ENCODE measurements at regions not wholly inside any gene's neighbourhood (a gene's known extent, or its start where the extent isn't known, plus 50 kb on each side); places are given as distances from the start of the nearest gene placed in this dataset.

- TF ChIP-seq, protein P1, sequence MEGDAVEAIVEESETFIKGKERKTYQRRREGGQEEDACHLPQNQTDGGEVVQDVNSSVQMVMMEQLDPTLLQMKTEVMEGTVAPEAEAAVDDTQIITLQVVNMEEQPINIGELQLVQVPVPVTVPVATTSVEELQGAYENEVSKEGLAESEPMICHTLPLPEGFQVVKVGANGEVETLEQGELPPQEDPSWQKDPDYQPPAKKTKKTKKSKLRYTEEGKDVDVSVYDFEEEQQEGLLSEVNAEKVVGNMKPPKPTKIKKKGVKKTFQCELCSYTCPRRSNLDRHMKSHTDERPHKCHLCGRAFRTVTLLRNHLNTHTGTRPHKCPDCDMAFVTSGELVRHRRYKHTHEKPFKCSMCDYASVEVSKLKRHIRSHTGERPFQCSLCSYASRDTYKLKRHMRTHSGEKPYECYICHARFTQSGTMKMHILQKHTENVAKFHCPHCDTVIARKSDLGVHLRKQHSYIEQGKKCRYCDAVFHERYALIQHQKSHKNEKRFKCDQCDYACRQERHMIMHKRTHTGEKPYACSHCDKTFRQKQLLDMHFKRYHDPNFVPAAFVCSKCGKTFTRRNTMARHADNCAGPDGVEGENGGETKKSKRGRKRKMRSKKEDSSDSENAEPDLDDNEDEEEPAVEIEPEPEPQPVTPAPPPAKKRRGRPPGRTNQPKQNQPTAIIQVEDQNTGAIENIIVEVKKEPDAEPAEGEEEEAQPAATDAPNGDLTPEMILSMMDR (IDR thresholded peaks at IDR 0.05; ENCODE audit: insufficient read depth, low read length) = no peak
- H3K4me3 ChIP-seq (ENCODE audit: low read depth, low read length) = no peak overlapping the region
Observed at GRCh38 chrX:77293331-77293995, 153.7 kb upstream of the FGF16 start.

GRCh38 chrX:77298296-77298695, 148.9 kb upstream of the FGF16 start:
- no peak overlapping the region for H3K4me3 ChIP-seq (ENCODE audit: low read depth, low read length)
- TF ChIP-seq, protein P1 (IDR thresholded peaks at IDR 0.05; ENCODE audit: insufficient read depth, low read length) = no peak
- DNase-seq (ENCODE audit: low read depth) = no peak

More at GRCh38 chrX:77293331-77293995, 153.7 kb upstream of the FGF16 start:
- DNase-seq (ENCODE audit: low read depth) = no peak

DNA sequence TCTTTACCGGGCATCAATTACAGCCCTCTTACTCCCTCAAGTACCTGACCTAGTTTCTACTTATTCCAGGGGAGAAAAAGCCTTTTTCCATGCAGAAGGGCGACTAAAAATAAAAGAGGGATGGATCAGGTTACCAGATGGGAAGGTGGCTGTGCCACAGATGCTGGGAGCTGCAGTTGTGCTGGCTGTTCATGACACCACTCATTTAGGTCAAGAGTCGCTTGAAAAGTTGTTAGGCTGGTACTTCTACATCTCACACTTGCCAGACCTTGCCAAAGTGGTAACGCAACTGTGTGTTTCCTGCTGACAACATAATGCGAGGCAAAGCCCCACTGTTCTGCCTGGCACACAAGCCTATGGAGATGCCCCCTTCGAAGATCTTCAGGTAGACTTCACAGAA, 148.4 kb upstream of the FGF16 start:
- DNase-seq (ENCODE audit: low read depth) = no peak
- no peak overlapping the region for H3K4me3 ChIP-seq (ENCODE audit: low read depth, low read length)
- TF ChIP-seq, protein P1 (IDR thresholded peaks at IDR 0.05; ENCODE audit: insufficient read depth, low read length) = no peak

DNA sequence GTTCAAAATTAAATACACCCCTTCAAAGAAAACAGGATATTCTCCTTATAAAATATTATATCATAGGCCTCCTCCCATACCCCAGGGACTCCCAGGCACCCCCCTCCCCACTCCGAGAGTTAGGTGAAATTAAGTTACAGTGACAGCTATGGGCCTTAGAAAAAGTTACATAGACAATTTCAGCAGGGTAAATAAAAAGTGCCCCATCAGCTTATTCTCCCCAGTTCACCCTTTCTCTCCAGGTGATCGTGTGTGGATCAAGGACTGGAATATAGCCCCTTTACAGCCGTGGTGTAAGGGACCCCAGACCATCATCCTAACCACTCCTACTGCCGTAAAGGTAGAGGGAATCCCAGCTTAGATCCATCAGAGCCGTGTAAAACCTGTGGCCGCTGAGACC, 147.6 kb upstream of the FGF16 start:
- no peak for DNase-seq (ENCODE audit: low read depth)
- H3K4me3 ChIP-seq (ENCODE audit: low read depth, low read length) = no peak overlapping the region
- TF ChIP-seq, protein P1 (IDR thresholded peaks at IDR 0.05; ENCODE audit: insufficient read depth, low read length) = no peak

DNA sequence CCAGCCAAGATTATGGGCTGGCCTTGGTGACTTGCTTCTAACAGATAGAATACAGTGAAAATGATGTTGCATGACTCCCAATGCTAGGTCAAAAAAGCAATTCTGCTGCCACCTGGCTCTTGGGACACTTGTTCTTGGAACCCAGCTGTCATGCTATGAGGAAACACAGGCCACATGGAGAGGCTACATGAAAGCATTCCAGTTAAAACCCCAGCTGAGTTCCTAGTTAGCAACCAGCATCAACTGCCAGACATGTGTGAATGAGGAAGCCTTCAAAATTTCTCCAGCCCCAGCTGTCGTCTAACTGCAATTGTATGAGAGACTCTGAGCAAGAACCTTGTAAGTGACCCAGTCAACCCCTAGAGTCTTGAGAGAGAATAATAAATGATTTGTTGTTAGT, 105.2 kb upstream of the FGF16 start:
- H3K4me3 ChIP-seq (ENCODE audit: low read depth, low read length) = no peak overlapping the region
- TF ChIP-seq, protein P1 (IDR thresholded peaks at IDR 0.05; ENCODE audit: insufficient read depth, low read length) = no peak
- DNase-seq (ENCODE audit: low read depth) = peak; percentile 27

DNA sequence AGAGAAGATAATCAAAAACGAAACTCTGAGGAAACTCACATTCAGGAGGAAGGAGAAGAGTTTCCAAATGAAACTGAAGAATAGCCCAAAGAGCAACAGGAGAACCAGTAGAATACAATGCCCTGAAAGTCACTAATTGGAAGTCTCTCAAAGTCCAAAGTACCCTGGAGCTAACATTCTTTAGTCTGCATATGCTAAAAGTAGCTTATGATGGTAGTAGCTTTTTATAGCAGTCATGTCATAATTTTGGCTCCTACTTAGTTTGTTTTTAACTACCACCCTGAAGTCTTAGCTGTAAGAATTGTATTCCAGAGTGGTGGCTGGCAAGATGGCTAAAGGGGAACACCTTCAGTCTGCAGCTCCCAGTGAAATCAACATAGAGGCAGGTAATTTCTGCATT, 100.3 kb upstream of the FGF16 start:
- TF ChIP-seq, protein P1 (IDR thresholded peaks at IDR 0.05; ENCODE audit: insufficient read depth, low read length) = no peak
- H3K4me3 ChIP-seq (ENCODE audit: low read depth, low read length) = no peak overlapping the region
- DNase-seq (ENCODE audit: low read depth) = peak; percentile 12

DNA sequence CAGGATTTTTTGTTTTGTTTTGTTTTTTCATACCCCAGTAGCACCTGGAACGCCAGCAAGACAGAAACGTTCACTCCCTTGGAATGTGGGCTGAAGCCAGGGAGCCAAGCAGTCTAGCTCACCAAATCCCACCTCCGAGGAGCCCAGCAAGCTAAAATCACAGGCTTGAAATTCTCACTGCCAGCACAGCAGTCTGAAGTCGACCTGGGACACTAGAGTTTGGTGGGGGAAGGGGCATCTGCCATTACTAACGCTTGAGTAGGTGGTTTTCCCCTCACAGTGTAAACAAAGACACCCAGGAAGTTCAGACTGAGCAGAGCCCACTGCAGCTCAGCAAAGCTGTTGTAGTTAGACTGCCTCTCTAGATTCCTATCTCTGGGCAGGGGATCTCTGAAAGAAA, 99.6 kb upstream of the FGF16 start:
- H3K4me3 ChIP-seq (ENCODE audit: low read depth, low read length) = no peak overlapping the region
- TF ChIP-seq, protein P1 (IDR thresholded peaks at IDR 0.05; ENCODE audit: insufficient read depth, low read length) = no peak
- peak; percentile 32 for DNase-seq (ENCODE audit: low read depth)
